AG09319 (cell line): ENCODE measurements at regions not wholly inside any gene's neighbourhood (a gene's known extent, or its start where the extent isn't known, plus 50 kb on each side); places are given as distances from the start of the nearest gene placed in this dataset.
"Not testable (repeated sequence)": the region's sequence is repeated elsewhere in the genome, so short reads cannot be mapped to it uniquely, and the experiment has no call there.

ENCODE experiments used
- DNase-seq: peaks from one replicate; pipeline ENCODE4 v3.0.0-alpha.2; 2010; ENCODE audit warnings: low read depth; ENCODE audit errors: extremely low read depth
- CTCF ChIP-seq: IDR thresholded peaks from 2 replicates; pipeline ENCODE4 v1.5.1; 2011; ENCODE audit warnings: low read depth, mild to moderate bottlenecking, inconsistent platforms, low read length, moderate library complexity

GRCh38 chr1:70504176-70504820 lies 93.2 kb downstream of the CTH start:
- no peak for TF ChIP-seq CTCF
- no peak for DNase-seq

GRCh38 chr1:70504821-70505193 lies 93.7 kb downstream of the CTH start:
- no peak for TF ChIP-seq CTCF
- no peak for DNase-seq

- not testable (repeated sequence) for DNase-seq
Observed at GRCh38 chr1:70507991-70508390, 96.9 kb downstream of the CTH start.

- DNase-seq: peak; percentile 94
Observed at GRCh38 chr1:70509996-70510876, 99.2 kb downstream of the CTH start.

GRCh38 chr1:70517444-70517843 lies 106.4 kb downstream of the CTH start:
- TF ChIP-seq CTCF: no peak
- no peak for DNase-seq

More at GRCh38 chr1:70509996-70510876, 99.2 kb downstream of the CTH start:
- peak; percentile 61 for TF ChIP-seq CTCF

GRCh38 chr1:70518106-70518505 lies 107.0 kb downstream of the CTH start:
- TF ChIP-seq CTCF: no peak
- no peak for DNase-seq

GRCh38 chr1:70528590-70529333 lies 117.7 kb downstream of the CTH start:
- no peak for DNase-seq
- TF ChIP-seq CTCF: peak; percentile 78
